ENCODE measurements at regions not wholly inside any gene's neighbourhood (a gene's known extent, or its start where the extent isn't known, plus 50 kb on each side); places are given as distances from the start of the nearest gene placed in this dataset.

- Histone ChIP-seq H3K4me1 (ENCODE audit: insufficient read depth) (no peaks in the 10 kb centered on the region), H3K9me3 (no peaks in the 10 kb centered on the region), H3K27me3 (no peaks in the 10 kb centered on the region), H3K36me3 (no peaks in the 10 kb centered on the region), H3K4me3 (no peak overlapping the region), H3K27ac (no peak overlapping the region)
- intact Hi-C loops (cut with DNase I): no loop called here
- no peak for DNase-seq
- TF ChIP-seq EP300 (IDR thresholded peaks at IDR 0.05): no peak
- TF ChIP-seq POLR2A (IDR thresholded peaks at IDR 0.05): no peak
- no peak for TF ChIP-seq CTCF (IDR thresholded peaks at IDR 0.05)
These were observed 184.5 kb upstream of the CHORDC1 start for GRCh38 chr11:90407350-90407749.

GRCh38 chr11:90392692-90393091 is 169.8 kb upstream of the CHORDC1 start:
- H3K27me3 ChIP-seq: no peaks in the 10 kb centered on the region
- WGBS, 3 donors: 72 to 86% (median 77%) methylated on average over 1 of the region's 1 CpG
- TF ChIP-seq CTCF (IDR thresholded peaks at IDR 0.05) (no peak), EP300 (IDR thresholded peaks at IDR 0.05) (no peak), POLR2A (IDR thresholded peaks at IDR 0.05) (no peak)

GRCh38 chr11:90391756-90392155 is 168.9 kb upstream of the CHORDC1 start:
- WGBS, 3 donors: 76 to 83% (median 81%) methylated on average over 7 of the region's 7 CpGs
- intact Hi-C loops (cut with DNase I): no loop called here
- no peaks in the 10 kb centered on the region for H3K36me3 ChIP-seq
- H3K27ac ChIP-seq: no peak overlapping the region
- H3K27me3 ChIP-seq: no peaks in the 10 kb centered on the region
- DNase-seq: no peak
- H3K9me3 ChIP-seq: no peaks in the 10 kb centered on the region
- H3K4me3 ChIP-seq: no peak overlapping the region
- TF ChIP-seq CTCF (IDR thresholded peaks at IDR 0.05): no peak
- TF ChIP-seq POLR2A (IDR thresholded peaks at IDR 0.05): no peak
- TF ChIP-seq EP300 (IDR thresholded peaks at IDR 0.05): no peak
- no peaks in the 10 kb centered on the region for H3K4me1 ChIP-seq (ENCODE audit: insufficient read depth)

More at GRCh38 chr11:90392692-90393091, 169.8 kb upstream of the CHORDC1 start:
- Histone ChIP-seq H3K27ac (no peak overlapping the region), H3K4me3 (no peak overlapping the region), H3K4me1 (ENCODE audit: insufficient read depth) (no peaks in the 10 kb centered on the region), H3K9me3 (no peaks in the 10 kb centered on the region), H3K36me3 (no peaks in the 10 kb centered on the region)
- DNase-seq: no peak
- intact Hi-C loops (cut with DNase I): no loop called here

GRCh38 chr11:90380206-90380605 is 157.4 kb upstream of the CHORDC1 start:
- Histone ChIP-seq H3K27ac (no peak overlapping the region), H3K27me3 (no peaks in the 10 kb centered on the region), H3K9me3 (no peaks in the 10 kb centered on the region), H3K4me1 (ENCODE audit: insufficient read depth) (no peaks in the 10 kb centered on the region), H3K36me3 (no peaks in the 10 kb centered on the region), H3K4me3 (no peak overlapping the region)
- intact Hi-C loops (cut with DNase I): no loop called here
- no peak for DNase-seq
- 75 to 97% (median 89%) methylated on average over 5 of the region's 5 CpGs for WGBS, 3 donors
- TF ChIP-seq CTCF (IDR thresholded peaks at IDR 0.05) (no peak), POLR2A (IDR thresholded peaks at IDR 0.05) (no peak), EP300 (IDR thresholded peaks at IDR 0.05) (no peak)

- Histone ChIP-seq H3K27me3 (no peaks in the 10 kb centered on the region), H3K4me1 (ENCODE audit: insufficient read depth) (no peaks in the 10 kb centered on the region), H3K4me3 (no peak overlapping the region), H3K36me3 (no peaks in the 10 kb centered on the region), H3K9me3 (no peaks in the 10 kb centered on the region), H3K27ac (no peak overlapping the region)
- intact Hi-C loops (cut with DNase I): no loop called here
- TF ChIP-seq POLR2A (IDR thresholded peaks at IDR 0.05) (no peak), CTCF (IDR thresholded peaks at IDR 0.05) (no peak), EP300 (IDR thresholded peaks at IDR 0.05) (no peak)
- no peak for DNase-seq
- WGBS, 3 donors: 76 to 91% (median 78%) methylated on average over 2 of the region's 2 CpGs
These were observed 151.1 kb upstream of the CHORDC1 start for GRCh38 chr11:90373971-90374370.

All from ovary (tissue), 7 donors.